IPS-NIHi7 (cell line): ENCODE measurements at regions not wholly inside any gene's neighbourhood (a gene's known extent, or its start where the extent isn't known, plus 50 kb on each side); places are given as distances from the start of the nearest gene placed in this dataset.
A peak's percentile ranks its signal among the peaks of the same experiment; 100 is the strongest.
"Not testable (repeated sequence)": the region's sequence is repeated elsewhere in the genome, so short reads cannot be mapped to it uniquely, and the experiment has no call there.

Source experiments
- DNase-seq: peaks from one replicate; pipeline ENCODE4 v3.0.0; 2012; ENCODE audit warnings: mixed read lengths; ENCODE audit errors: extremely low spot score

- no peak for DNase-seq
These were observed 507.4 kb upstream of the ATP2B1 start for GRCh38 chr12:90216020-90216552.

- DNase-seq, result no peak
These were observed 502.4 kb upstream of the ATP2B1 start for GRCh38 chr12:90211017-90211416.

- no peak for DNase-seq
These were observed 500.4 kb upstream of the ATP2B1 start for GRCh38 chr12:90209029-90209428.

DNA sequence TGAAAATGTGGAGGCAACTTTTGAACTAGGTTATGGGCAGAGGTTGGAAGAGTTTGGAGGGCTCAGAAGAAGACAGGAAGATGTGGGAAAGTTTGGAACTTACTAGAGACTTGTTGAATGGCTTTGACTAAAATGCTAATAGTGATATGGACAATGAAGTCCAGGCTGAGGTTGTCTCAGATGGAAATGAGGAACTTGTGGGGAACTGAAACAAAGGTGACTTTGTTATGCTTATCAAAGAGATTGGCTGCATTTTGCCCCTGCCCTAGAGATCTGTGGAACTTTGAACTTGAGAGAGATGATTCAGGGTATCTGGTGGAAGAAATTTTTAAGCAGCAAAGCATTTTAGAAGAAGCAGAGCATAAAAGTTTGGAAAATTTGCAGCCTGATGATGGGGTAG is 499.7 kb upstream of the ATP2B1 start:
- DNase-seq, result not testable (repeated sequence)

DNA sequence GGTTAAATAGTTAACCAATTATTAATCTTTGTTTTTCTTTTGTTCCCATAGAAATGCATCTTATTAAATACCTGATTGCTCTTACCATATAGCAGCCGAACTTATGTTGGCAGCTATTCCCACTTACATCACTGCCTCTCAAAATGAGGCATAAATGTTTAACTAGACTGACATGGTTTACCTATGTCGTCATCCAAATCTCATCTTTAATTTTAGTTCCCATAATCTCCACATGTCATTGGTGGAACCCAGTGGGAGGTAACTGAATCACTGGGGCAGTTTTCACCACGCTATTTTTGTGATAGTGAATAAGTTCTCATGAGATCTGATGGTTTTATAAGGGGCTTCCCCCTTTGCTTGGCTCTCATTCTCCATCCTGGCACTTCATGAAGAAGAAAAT is 499.2 kb upstream of the ATP2B1 start:
- DNase-seq, result no peak

- no peak for DNase-seq
These were observed 496.5 kb upstream of the ATP2B1 start for GRCh38 chr12:90205165-90205564.

GRCh38 chr12:90203556-90203955 is 494.9 kb upstream of the ATP2B1 start:
- DNase-seq, result no peak

GRCh38 chr12:90199006-90199405 is 490.4 kb upstream of the ATP2B1 start:
- no peak for DNase-seq

DNA sequence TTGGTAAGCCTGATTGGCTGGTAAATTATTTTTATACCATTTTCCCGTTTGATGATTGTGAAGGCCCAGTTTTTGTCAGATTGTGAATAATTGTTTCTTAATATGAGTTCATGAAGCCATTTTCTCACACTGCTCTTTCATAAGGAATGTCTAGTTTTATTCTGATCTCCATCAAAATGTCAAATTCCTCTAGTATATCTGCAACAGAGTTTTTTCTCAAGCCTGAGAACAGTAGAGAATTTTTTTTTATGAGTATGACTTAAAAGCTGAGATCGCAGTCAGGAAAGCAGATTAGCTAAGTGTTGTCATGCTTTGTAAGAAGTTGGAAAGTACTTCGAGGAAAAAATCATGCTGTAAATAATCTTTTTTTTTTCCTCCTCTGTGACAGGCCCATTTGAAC is 484.9 kb upstream of the ATP2B1 start:
- DNase-seq, result no peak

GRCh38 chr12:90188857-90189256 is 480.2 kb upstream of the ATP2B1 start:
- no peak for DNase-seq

- no peak for DNase-seq
These were observed 474.6 kb upstream of the ATP2B1 start for GRCh38 chr12:90183201-90183600.

- DNase-seq, result no peak
These were observed 472.6 kb upstream of the ATP2B1 start for GRCh38 chr12:90181216-90181615.

DNA sequence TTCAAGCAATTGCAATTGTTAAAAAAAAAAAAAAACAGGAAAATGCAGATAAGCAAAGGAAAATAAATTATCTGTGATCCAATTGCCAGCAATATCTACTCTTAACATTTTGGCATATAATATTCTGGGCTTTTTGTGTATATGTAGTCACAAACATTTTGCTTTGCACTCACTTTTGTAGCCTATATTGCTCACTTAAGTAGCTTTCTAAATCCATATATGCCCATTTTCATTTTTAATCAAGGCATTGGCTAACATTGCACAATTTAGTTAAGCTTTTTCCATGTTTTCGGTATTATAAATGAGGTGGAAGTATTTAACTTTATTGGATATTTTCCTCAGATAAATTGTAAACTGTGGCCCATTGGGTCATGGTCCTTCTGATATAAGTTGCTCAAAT is 466.3 kb upstream of the ATP2B1 start:
- DNase-seq, result no peak

DNA sequence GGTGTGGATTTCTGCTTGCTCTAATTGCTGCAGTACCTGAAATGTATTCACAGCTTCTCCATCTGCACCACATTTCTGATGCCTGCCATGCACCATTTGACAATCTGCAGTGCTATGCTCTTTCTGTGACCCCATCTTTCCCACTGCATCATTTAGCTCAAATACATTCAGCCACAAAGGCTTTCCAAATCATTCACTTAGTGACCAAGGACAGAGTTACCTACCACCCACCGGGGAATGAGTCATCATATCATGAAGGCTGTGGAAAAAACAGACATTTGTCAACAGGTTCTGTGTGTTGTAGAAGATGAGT is 465.5 kb upstream of the ATP2B1 start:
- DNase-seq, result no peak

GRCh38 chr12:90173499-90174197 is 465.0 kb upstream of the ATP2B1 start:
- DNase-seq, result no peak

DNA sequence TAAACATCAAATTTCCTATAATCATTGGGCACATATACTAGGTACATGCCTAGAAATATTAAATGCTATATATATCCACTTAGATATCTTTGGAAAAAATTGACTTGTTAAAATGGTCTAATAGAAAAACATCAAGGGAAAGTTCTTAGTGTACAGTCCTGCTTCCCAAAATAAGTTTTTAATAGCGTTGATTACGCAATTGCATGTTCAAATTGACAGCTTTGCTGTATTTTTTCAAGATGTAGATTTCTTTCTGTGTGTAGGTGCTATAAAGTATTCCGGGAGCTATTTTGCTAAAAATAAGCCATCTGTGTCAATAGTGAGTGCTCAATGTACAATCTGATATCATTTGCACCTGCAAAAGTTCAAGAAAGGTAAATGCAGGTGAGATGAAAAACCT is 463.9 kb upstream of the ATP2B1 start:
- no peak for DNase-seq

DNA sequence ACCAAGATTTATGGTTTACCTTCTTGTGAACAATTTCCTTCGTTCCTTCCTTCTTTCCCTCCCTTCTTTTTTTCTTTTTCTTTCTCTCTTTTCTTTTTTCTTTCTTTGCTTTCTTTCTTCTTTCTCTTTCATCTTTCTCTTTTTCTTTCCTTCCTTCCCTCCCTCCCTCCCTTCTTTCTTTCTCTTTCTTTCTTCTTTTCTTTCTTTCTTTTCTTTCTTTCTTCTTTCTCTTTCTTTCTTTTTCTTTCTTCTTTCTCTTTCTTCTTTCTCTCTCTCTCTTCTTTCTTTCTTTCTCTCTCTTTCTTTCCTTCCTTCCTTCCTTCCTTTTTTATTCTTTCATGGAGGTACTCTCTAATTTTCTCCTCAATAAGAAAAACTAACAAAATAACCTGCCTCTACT is 462.1 kb upstream of the ATP2B1 start:
- DNase-seq, result no peak

DNA sequence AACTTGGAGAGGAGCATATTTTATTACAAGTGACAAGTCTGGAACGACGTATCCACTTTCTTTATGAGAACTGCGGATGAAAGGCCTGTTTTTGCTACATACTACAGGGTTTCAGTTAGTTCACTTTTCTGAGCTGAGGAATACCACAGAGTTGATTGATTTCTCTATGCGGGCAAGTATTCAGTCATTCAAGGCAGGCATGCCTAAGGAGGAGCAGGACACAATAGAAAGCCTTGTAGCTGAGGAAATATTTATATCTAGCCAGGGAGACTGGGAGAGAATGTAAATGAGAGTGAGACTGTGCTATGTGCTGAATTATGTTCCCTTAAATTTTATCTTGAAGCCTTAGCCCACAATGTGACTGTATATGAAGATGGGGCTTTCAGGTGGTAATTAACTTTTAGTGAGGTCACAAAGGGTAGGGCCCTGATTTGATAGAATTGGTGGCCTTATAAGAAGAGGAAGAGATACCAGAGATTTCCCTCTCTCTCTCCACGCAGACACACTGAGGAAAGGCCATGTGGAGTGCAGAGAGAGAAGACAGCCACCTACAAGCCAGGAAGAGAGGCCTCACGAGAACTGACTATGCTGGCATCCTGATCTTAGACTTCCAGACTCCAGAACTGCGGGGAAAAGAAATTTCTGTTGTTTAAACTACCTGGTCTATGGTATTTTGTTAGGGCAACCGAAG is 459.0 kb upstream of the ATP2B1 start:
- no peak for DNase-seq

GRCh38 chr12:90166671-90167070 is 458.0 kb upstream of the ATP2B1 start:
- DNase-seq, result no peak

DNA sequence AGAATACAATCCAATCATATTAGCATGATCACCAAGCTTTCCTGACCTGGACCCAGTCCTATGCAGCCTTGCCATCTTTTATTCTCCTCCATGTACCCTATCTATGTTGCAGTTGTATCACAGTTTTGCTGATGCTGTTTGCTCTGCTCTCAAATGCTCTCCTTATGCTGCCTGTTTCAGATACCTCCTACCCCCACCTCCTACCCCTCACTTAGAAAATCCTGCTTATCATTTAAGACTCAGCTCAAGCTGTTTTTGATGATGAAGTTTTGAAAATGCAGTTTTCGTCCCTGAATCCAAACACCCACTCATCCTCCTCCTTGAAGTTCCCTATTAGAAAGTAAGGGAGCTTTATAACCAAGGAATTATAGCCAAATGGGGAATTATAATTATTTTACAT is 457.4 kb upstream of the ATP2B1 start:
- DNase-seq, result no peak

DNA sequence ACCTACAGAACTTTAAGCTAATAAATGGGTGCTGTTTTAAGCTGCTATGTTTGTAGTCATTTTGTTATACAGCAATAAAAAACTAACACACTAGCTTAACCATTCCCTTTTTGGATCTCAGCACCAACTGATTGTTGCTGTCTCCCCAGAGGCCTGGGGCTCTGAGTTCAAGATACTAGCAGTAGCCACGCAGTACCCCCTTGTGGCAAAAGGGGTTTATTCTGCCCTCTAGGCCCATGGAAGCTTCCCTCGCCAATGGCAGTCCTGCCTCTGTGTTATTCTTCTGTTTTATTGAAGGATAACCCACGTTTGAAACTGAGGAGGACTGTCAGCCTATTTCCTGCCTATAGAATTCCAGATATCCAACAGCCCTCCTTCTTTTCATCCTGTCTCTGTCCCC is 455.3 kb upstream of the ATP2B1 start:
- DNase-seq, result peak; percentile 21

GRCh38 chr12:90153827-90154226 is 445.2 kb upstream of the ATP2B1 start:
- DNase-seq, result no peak

- DNase-seq, result peak; percentile 26
These were observed 444.4 kb upstream of the ATP2B1 start for GRCh38 chr12:90152897-90153624.
